ENCODE measurements at regions not wholly inside any gene's neighbourhood (a gene's known extent, or its start where the extent isn't known, plus 50 kb on each side); places are given as distances from the start of the nearest gene placed in this dataset.

GRCh38 chr7:96410126-96410839, 88.4 kb upstream of the SLC25A13 start:
- no peak for DNase-seq (ENCODE audit: low read depth in 3 of 3)

GRCh38 chr7:96408881-96409280, 87.0 kb upstream of the SLC25A13 start:
- DNase-seq (ENCODE audit: low read depth in 3 of 3), result no peak

GRCh38 chr7:96407427-96407826, 85.5 kb upstream of the SLC25A13 start:
- no peak for DNase-seq (ENCODE audit: low read depth in 3 of 3)

GRCh38 chr7:96402913-96403312, 81.0 kb upstream of the SLC25A13 start:
- DNase-seq (ENCODE audit: low read depth in 3 of 3), result no peak

- DNase-seq (ENCODE audit: low read depth in 3 of 3), result no peak
These were observed 79.3 kb upstream of the SLC25A13 start for GRCh38 chr7:96401200-96401599.

GRCh38 chr7:96400518-96400917, 78.6 kb upstream of the SLC25A13 start:
- DNase-seq (ENCODE audit: low read depth in 3 of 3), result no peak

- no peak for DNase-seq (ENCODE audit: low read depth in 3 of 3)
These were observed 78.1 kb upstream of the SLC25A13 start for GRCh38 chr7:96400001-96400400.

- DNase-seq (ENCODE audit: low read depth in 3 of 3), result no peak
These were observed 76.2 kb upstream of the SLC25A13 start for GRCh38 chr7:96397936-96398598.

GRCh38 chr7:96388620-96389383, 66.9 kb upstream of the SLC25A13 start:
- no peak for DNase-seq (ENCODE audit: low read depth in 3 of 3)

- no peak for DNase-seq (ENCODE audit: low read depth in 3 of 3)
These were observed 66.3 kb upstream of the SLC25A13 start for GRCh38 chr7:96388166-96388565.

GRCh38 chr7:96380111-96380512, 58.2 kb upstream of the SLC25A13 start:
- no peak for DNase-seq (ENCODE audit: low read depth in 3 of 3)

GRCh38 chr7:96377399-96377798, 55.5 kb upstream of the SLC25A13 start:
- DNase-seq (ENCODE audit: low read depth in 3 of 3), result no peak
